Right atrium auricular region (tissue), 2 donors: ENCODE measurements at regions not wholly inside any gene's neighbourhood (a gene's known extent, or its start where the extent isn't known, plus 50 kb on each side); places are given as distances from the start of the nearest gene placed in this dataset.

Source experiments
- DNase-seq: peaks from one replicate; pipeline ENCODE4 v3.0.0-alpha.2; 2019; ENCODE audit warnings: low spot score
- H3K27ac ChIP-seq, 2 donors: fragments of 200-600 bp; sonication (generic); 1 replicate in 1 of 2; 2 replicates in 1 of 2; pipeline ENCODE4 v1.5.1; 2016 to 2019
- H3K27me3 ChIP-seq, 2 donors: fragments of 200-600 bp; sonication (generic); one replicate each; pipeline versions ENCODE4 v1.5.1 to v1.6.0; 2017 to 2019
- H3K36me3 ChIP-seq: fragments of 200-600 bp; sonication (generic); one replicate; pipeline ENCODE4 v1.5.1; 2016
- H3K4me1 ChIP-seq, 2 donors: fragments of 200-600 bp; sonication (generic); one replicate each; pipeline versions ENCODE4 v1.5.1 to v1.6.0; 2017 to 2019
- H3K4me3 ChIP-seq, 2 donors: fragments of 200-600 bp; sonication (generic); 1 replicate in 1 of 2; 2 replicates in 1 of 2; pipeline ENCODE4 v1.5.1; 2017 to 2019; ENCODE audit warnings: mild to moderate bottlenecking in 1 of 2, moderate library complexity in 1 of 2
- H3K9me3 ChIP-seq, 2 donors: fragments of 200-600 bp; sonication (generic); one replicate each; pipeline ENCODE4 v1.5.1; 2019
- TF ChIP-seq, protein P1 (sequence below), 2 donors: fragments of 200-600 bp; sonication (generic); IDR thresholded peaks; one replicate each; pipeline ENCODE4 v1.5.1; 2019; ENCODE audit warnings: antibody characterized with exemption in 2 of 2

DNA sequence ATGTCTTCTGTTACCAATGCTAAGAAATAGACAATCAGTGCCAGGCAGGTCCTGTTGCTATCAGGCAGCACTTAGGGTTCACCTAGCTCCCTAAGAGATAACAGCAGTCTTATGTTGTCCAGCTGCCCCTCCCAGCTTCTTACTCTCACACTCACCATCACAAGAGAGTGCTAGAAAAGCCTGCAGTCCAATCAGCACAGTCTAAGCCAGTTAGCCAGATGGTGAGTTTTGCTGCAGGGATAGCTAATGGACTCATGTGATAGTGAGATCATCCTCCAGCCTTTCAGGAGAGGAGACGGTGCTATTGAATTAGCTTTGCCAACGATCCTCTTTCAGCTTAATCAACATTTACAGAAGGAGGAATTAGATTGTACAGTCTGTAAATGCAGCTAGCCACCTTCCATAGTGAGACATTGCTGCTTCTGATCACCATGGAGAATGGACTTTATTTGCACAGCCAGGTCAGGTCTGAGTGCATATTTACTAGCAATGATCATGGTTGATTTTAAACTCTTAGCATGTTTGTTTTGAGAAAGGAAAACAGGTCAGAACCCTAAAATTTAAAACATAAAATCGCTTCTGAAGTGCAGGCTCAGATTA is 438.3 kb downstream of the CENPC start:
- DNase-seq: no peak

GRCh38 chr4:67104145-67104544 is 441.2 kb downstream of the CENPC start:
- H3K27ac ChIP-seq: no peak overlapping the region
- H3K9me3 ChIP-seq: no peaks in the 10 kb centered on the region
- H3K36me3 ChIP-seq: no peaks in the 10 kb centered on the region
- H3K4me1 ChIP-seq: no peaks in the 10 kb centered on the region
- H3K27me3 ChIP-seq: no peaks in the 10 kb centered on the region
- TF ChIP-seq, protein P1, sequence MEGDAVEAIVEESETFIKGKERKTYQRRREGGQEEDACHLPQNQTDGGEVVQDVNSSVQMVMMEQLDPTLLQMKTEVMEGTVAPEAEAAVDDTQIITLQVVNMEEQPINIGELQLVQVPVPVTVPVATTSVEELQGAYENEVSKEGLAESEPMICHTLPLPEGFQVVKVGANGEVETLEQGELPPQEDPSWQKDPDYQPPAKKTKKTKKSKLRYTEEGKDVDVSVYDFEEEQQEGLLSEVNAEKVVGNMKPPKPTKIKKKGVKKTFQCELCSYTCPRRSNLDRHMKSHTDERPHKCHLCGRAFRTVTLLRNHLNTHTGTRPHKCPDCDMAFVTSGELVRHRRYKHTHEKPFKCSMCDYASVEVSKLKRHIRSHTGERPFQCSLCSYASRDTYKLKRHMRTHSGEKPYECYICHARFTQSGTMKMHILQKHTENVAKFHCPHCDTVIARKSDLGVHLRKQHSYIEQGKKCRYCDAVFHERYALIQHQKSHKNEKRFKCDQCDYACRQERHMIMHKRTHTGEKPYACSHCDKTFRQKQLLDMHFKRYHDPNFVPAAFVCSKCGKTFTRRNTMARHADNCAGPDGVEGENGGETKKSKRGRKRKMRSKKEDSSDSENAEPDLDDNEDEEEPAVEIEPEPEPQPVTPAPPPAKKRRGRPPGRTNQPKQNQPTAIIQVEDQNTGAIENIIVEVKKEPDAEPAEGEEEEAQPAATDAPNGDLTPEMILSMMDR (IDR thresholded peaks at IDR 0.05): no peak
- no peak overlapping the region for H3K4me3 ChIP-seq
- no peak for DNase-seq

More for the DNA sequence above, 438.3 kb downstream of the CENPC start:
- Histone ChIP-seq H3K4me1 (no peaks in the 10 kb centered on the region), H3K4me3 (no peak overlapping the region), H3K27ac (no peak overlapping the region), H3K27me3 (no peaks in the 10 kb centered on the region), H3K36me3 (no peaks in the 10 kb centered on the region), H3K9me3 (no peaks in the 10 kb centered on the region)
- TF ChIP-seq, protein P1 (IDR thresholded peaks at IDR 0.05): no peak

- Histone ChIP-seq H3K4me1 (no peaks in the 10 kb centered on the region), H3K9me3 (no peaks in the 10 kb centered on the region), H3K27ac (no peak overlapping the region), H3K36me3 (no peaks in the 10 kb centered on the region), H3K27me3 (no peaks in the 10 kb centered on the region), H3K4me3 (no peak overlapping the region)
- TF ChIP-seq, protein P1 (IDR thresholded peaks at IDR 0.05): peak in 1 of 2 donors; percentile 45
- no peak for DNase-seq
Measured at GRCh38 chr4:67103001-67103747, 442.1 kb downstream of the CENPC start.

GRCh38 chr4:67101612-67102011 is 443.7 kb downstream of the CENPC start:
- no peak for DNase-seq
- Histone ChIP-seq H3K27me3 (no peaks in the 10 kb centered on the region), H3K36me3 (no peaks in the 10 kb centered on the region), H3K27ac (no peak overlapping the region), H3K4me1 (no peaks in the 10 kb centered on the region), H3K4me3 (no peak overlapping the region), H3K9me3 (no peaks in the 10 kb centered on the region)
- TF ChIP-seq, protein P1 (IDR thresholded peaks at IDR 0.05): no peak

DNA sequence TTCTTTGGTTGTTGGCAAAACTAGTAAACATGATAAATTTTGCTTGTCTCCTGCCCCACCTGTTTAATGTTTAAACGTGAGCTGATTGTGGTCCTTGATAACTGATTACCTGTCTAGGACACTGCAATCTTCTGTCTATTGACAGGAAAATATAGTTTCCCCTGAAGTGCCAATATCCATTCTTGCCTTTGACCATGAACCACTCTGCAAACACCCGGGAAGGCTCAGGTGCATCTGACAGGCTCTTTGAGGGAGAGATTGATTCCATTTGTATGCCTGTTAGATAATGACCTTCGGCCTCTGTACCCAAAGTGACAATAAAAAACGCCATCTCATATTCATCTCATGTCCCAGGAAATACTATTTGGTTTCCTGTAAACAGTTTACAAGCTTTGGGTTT is 453.0 kb downstream of the CENPC start:
- H3K27me3 ChIP-seq: no peaks in the 10 kb centered on the region

More for the DNA sequence above, 453.0 kb downstream of the CENPC start:
- DNase-seq: no peak
- no peaks in the 10 kb centered on the region for H3K4me1 ChIP-seq
- H3K36me3 ChIP-seq: no peaks in the 10 kb centered on the region
- no peak overlapping the region for H3K4me3 ChIP-seq
- H3K27ac ChIP-seq: no peak overlapping the region
- TF ChIP-seq, protein P1 (IDR thresholded peaks at IDR 0.05): no peak
- no peaks in the 10 kb centered on the region for H3K9me3 ChIP-seq
